ENCODE measurements at regions not wholly inside any gene's neighbourhood (a gene's known extent, or its start where the extent isn't known, plus 50 kb on each side); places are given as distances from the start of the nearest gene placed in this dataset.

DNA sequence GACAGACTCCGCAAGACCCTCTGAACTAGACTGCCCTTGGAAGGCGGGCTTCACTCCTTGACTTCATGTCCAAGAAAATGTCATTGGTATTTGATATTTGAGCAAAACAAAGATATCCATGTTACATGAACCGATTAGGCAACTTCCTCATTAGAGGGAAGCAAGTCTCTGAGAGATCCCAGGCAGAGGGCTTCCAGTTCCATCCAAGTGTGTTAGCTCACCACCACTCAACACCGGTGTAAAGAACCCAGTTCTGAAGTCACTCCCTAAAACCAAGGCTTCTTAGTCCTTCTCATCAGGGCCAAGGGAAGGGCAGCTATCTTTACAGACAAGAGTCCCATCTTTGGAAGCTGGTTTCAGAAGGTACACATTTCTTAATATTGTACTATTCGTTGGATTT, 87.2 kb upstream of the CDKN3 start:
- H3K4me1 ChIP-seq: no peaks in the 10 kb centered on the region
- H3K36me3 ChIP-seq: no peaks in the 10 kb centered on the region
- no peak overlapping the region for H3K27ac ChIP-seq
- no peak overlapping the region for H3K4me3 ChIP-seq
- TF ChIP-seq, protein P1, sequence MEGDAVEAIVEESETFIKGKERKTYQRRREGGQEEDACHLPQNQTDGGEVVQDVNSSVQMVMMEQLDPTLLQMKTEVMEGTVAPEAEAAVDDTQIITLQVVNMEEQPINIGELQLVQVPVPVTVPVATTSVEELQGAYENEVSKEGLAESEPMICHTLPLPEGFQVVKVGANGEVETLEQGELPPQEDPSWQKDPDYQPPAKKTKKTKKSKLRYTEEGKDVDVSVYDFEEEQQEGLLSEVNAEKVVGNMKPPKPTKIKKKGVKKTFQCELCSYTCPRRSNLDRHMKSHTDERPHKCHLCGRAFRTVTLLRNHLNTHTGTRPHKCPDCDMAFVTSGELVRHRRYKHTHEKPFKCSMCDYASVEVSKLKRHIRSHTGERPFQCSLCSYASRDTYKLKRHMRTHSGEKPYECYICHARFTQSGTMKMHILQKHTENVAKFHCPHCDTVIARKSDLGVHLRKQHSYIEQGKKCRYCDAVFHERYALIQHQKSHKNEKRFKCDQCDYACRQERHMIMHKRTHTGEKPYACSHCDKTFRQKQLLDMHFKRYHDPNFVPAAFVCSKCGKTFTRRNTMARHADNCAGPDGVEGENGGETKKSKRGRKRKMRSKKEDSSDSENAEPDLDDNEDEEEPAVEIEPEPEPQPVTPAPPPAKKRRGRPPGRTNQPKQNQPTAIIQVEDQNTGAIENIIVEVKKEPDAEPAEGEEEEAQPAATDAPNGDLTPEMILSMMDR (IDR thresholded peaks at IDR 0.05): no peak
- no peaks in the 10 kb centered on the region for H3K9me3 ChIP-seq
- intact Hi-C loops (cut with DNase I): no loop called here
- no peaks in the 10 kb centered on the region for H3K27me3 ChIP-seq
- no peak for DNase-seq (ENCODE audit: low spot score in 2 of 2)

DNA sequence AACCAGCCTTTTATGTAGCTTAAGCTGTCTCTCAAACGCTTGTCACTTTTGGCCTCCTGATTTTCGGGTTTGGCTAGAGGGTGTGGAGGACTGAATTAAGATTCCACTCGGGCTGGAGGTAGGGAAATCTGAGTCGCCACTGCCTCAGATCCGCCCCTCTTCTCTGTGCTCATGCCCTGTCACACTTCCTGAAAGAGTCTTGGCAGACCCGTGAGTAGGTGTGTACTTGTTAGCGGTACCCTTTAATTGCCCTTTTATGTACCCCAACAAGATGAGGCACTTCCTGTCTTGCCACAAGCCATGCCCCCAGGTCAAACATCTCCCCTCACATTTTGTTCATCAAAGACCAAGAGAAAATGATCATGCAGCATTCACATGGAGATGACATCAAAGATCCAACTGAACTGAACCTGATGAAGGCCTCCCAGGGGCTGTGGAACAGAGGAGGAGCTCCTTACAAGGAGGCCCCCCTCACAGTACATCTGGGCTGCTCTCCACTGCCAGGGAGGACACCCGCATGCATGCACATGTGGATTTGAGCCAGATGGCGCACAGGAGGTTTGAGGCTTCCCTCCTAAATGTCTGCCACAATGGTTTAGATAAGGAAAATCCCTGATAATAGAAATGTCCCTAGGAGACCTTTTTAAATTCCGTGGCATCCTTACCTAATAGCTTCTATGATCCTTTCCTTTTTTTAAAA, 86.5 kb upstream of the CDKN3 start:
- TF ChIP-seq, protein P1 (IDR thresholded peaks at IDR 0.05): no peak
- intact Hi-C loops (cut with DNase I): no loop called here
- H3K27ac ChIP-seq: no peak overlapping the region
- no peaks in the 10 kb centered on the region for H3K36me3 ChIP-seq
- H3K4me1 ChIP-seq: no peaks in the 10 kb centered on the region
- no peak for DNase-seq (ENCODE audit: low spot score in 2 of 2)
- no peak overlapping the region for H3K4me3 ChIP-seq
- H3K9me3 ChIP-seq: no peaks in the 10 kb centered on the region
- H3K27me3 ChIP-seq: no peaks in the 10 kb centered on the region

DNA sequence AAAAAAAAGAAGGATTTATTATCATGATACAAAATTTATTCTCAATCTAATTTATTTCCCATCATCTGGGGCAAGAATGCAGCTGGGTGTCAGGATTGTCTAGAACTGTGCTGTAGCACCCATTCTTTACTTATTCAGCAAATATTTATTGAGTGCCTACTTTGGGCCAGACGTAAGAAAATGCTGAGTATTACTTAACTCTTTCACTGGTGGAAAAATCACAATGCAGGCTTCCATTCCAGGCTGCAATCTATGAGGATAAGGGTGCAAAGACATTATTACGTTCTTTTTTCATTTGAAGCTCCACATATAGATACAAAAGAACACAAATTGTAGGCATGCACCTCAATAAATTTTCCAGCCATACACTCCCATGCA, 86.0 kb upstream of the CDKN3 start:
- Histone ChIP-seq H3K27me3 (no peaks in the 10 kb centered on the region), H3K27ac (no peak overlapping the region), H3K9me3 (no peaks in the 10 kb centered on the region), H3K36me3 (no peaks in the 10 kb centered on the region), H3K4me1 (no peaks in the 10 kb centered on the region), H3K4me3 (no peak overlapping the region)
- DNase-seq (ENCODE audit: low spot score in 2 of 2): no peak
- TF ChIP-seq, protein P1 (IDR thresholded peaks at IDR 0.05): no peak
- intact Hi-C loops (cut with DNase I): no loop called here

DNA sequence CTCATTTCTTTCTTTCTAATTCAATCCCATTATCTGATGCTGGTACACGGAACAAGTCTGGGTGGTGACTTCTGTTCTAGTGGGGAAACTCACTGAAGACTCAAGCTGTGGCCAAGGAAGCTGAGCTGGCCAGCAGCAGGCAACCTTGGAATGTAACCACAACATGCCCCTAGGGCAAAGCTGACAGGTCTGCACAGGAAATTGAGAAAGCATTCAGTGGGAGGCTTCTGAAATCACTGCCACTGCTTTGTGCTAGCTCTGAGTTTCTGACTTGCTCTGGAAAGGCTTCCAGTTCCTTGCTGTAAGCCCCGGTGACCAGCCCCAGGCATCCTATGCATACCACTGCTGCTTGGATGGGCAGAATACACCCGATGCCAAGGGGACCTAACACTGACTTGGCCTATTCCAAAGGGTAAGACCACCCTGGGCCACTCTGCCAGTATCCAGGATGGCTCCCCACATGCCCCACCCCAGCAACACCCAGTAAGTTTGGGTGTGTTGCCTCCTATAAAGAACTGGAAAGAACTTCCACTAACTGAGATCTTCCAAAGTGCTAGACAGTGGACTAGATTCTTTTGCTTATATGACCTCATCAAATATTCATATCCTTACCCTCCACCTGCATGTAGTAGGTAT, 84.5 kb upstream of the CDKN3 start:
- no peak for DNase-seq (ENCODE audit: low spot score in 2 of 2)
- Histone ChIP-seq H3K27me3 (no peaks in the 10 kb centered on the region), H3K4me1 (no peaks in the 10 kb centered on the region), H3K36me3 (no peaks in the 10 kb centered on the region), H3K4me3 (no peak overlapping the region), H3K9me3 (no peaks in the 10 kb centered on the region), H3K27ac (no peak overlapping the region)
- TF ChIP-seq, protein P1 (IDR thresholded peaks at IDR 0.05): no peak
- intact Hi-C loops (cut with DNase I): no loop called here

DNA sequence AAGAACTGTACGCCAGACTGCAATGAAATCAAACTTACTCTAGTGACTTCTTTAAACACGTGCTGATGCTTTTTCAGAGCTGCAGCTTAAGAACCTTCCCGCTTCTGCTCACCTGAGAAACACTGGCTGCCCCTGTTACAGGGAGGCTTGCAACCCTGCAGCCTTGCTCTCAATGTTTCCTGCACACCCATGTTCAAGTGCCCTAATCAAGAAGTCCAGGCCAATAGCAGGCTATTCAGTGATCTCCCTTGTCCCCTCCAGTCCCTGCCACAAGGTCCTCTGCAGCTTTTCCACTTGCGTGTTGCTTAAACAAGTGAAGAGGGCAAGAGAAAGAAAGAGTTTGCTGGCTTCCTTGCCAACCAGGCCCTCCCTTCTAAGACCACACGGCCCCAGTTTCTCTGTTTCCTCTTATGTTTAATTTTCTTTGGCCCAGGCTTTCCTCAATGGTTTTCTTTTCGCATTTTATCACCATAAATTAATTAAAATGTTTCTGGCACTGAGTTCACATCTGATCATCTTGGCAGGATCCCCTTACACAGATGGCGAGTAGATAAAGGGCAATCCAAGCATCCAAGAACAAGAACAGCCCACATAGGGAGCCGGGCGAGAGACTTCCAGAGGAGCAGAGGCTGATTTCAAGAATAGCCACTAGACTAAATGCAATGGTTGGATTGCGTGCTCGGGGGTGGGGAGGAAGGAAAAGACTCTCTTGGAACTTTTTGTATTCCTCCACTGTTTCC, 82.3 kb upstream of the CDKN3 start:
- intact Hi-C loops (cut with DNase I): no loop called here
- Histone ChIP-seq H3K27ac (no peak overlapping the region), H3K4me3 (no peak overlapping the region), H3K4me1 (no peaks in the 10 kb centered on the region), H3K9me3 (no peaks in the 10 kb centered on the region), H3K27me3 (no peaks in the 10 kb centered on the region), H3K36me3 (no peaks in the 10 kb centered on the region)
- TF ChIP-seq, protein P1 (IDR thresholded peaks at IDR 0.05): no peak
- no peak for DNase-seq (ENCODE audit: low spot score in 2 of 2)
